Mammary epithelial cell (primary cell): ENCODE measurements at regions not wholly inside any gene's neighbourhood (a gene's known extent, or its start where the extent isn't known, plus 50 kb on each side); places are given as distances from the start of the nearest gene placed in this dataset.

ENCODE experiments used
- EZH2 ChIP-seq: IDR thresholded peaks from 2 replicates; pipeline ENCODE4 v1.6.1; 2012; ENCODE audit warnings: low read length, inconsistent platforms, borderline replicate concordance
- TF ChIP-seq, protein P1 (sequence below), 2 donors: IDR thresholded peaks in 1 of 2; conservative IDR thresholded peaks in 1 of 2; 2 replicates each; pipeline ENCODE4 v1.5.1; 2011 to 2012; ENCODE audit warnings: inconsistent platforms in 2 of 2, low read length in 2 of 2, mild to moderate bottlenecking in 2 of 2, control low read depth in 1 of 2, low read depth in 1 of 2; ENCODE audit not compliant: insufficient read depth in 1 of 2; ENCODE audit errors: extremely low read depth in 1 of 2

GRCh38 chr3:15977598-15978232, 179.9 kb upstream of the ANKRD28 start:
- TF ChIP-seq EZH2: no peak
- TF ChIP-seq, protein P1, sequence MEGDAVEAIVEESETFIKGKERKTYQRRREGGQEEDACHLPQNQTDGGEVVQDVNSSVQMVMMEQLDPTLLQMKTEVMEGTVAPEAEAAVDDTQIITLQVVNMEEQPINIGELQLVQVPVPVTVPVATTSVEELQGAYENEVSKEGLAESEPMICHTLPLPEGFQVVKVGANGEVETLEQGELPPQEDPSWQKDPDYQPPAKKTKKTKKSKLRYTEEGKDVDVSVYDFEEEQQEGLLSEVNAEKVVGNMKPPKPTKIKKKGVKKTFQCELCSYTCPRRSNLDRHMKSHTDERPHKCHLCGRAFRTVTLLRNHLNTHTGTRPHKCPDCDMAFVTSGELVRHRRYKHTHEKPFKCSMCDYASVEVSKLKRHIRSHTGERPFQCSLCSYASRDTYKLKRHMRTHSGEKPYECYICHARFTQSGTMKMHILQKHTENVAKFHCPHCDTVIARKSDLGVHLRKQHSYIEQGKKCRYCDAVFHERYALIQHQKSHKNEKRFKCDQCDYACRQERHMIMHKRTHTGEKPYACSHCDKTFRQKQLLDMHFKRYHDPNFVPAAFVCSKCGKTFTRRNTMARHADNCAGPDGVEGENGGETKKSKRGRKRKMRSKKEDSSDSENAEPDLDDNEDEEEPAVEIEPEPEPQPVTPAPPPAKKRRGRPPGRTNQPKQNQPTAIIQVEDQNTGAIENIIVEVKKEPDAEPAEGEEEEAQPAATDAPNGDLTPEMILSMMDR (conservative IDR thresholded peaks at IDR 0.05 in 1 of 2, IDR thresholded peaks at IDR 0.05 in 1 of 2; ENCODE audit: extremely low read depth in 1 of 2, insufficient read depth in 1 of 2, low read depth in 1 of 2, low read length in 2 of 2): no peak
